GM12878 (cell line): ENCODE measurements at regions not wholly inside any gene's neighbourhood (a gene's known extent, or its start where the extent isn't known, plus 50 kb on each side); places are given as distances from the start of the nearest gene placed in this dataset.

Source experiments
- ATAC-seq: fragments of 200-7000 bp; cut with Tn5 transposase; 3 replicates; pipeline ENCODE4 v1.9.1; 2020; ENCODE audit warnings: mild to moderate bottlenecking, moderate library complexity
- BruUV-seq: library from RNA; stranded (reverse); fragments of 400-500 nt; replicated peaks from 2 replicates; lab custom pipeline; 2021; lab: Mats Ljungman, UMichigan
- CTCF ChIA-PET: fragments of 300-600 bp; sonication (Branson Sonifier 250); formaldehyde crosslinking; extraction: SDS; loops from one replicate; lab custom pipeline; 2021; ENCODE audit warnings: inconsistent platforms; lab: Yijun Ruan, JAX
- POLR2A ChIA-PET: fragments of 350-600 bp; formaldehyde crosslinking; extraction: SDS; loops from one replicate; lab custom pipeline; 2021; ENCODE audit warnings: inconsistent platforms; lab: Charles Lee
- RAD21 ChIA-PET: fragments of 300-600 bp; sonication (Branson Sonifier 250); formaldehyde crosslinking; loops from one replicate; lab custom pipeline; 2023; ENCODE audit warnings: antibody characterized with exemption; ENCODE audit not compliant: unreplicated experiment; lab: Charles Lee
- SMC1A ChIA-PET: fragments of 300-600 bp; sonication (Branson Sonifier 250); formaldehyde crosslinking; loops from one replicate; lab custom pipeline; 2023; ENCODE audit not compliant: unreplicated experiment, uncharacterized antibody; lab: Charles Lee
- DNase-seq: peaks from one replicate; pipeline ENCODE4 v3.0.0-alpha.2; 2011; ENCODE audit warnings: low read depth, low spot score
- FAIRE-seq: peaks from 3 replicates; lab custom pipeline; 2011; peaks lifted over from hg19 to GRCh38; lab: Jason Lieb, UNC
- H2AFZ ChIP-seq: 2 replicates; pipeline ENCODE4 v1.6.0; 2011; ENCODE audit warnings: low read depth, low read length, control low read depth; ENCODE audit not compliant: control insufficient read depth
- H3K27ac ChIP-seq: 2 replicates; pipeline ENCODE4 v1.5.1; 2011; ENCODE audit warnings: control low read depth; ENCODE audit not compliant: control insufficient read depth, insufficient read depth
- H3K27me3 ChIP-seq, 2 experiments: replicated peaks in 1 of 2; 2 replicates each; pipeline versions ENCODE4 v1.6.0 to v1.6.1; 2011; ENCODE audit warnings: low read length in 1 of 2; ENCODE audit not compliant: control insufficient read depth in 2 of 2, insufficient read depth in 2 of 2
- H3K36me3 ChIP-seq, 2 experiments: 2 replicates each; pipeline ENCODE4 v1.5.1; 2011; ENCODE audit warnings: low read length in 1 of 2; ENCODE audit not compliant: control insufficient read depth in 2 of 2, insufficient read depth in 2 of 2
- H3K4me1 ChIP-seq: 2 replicates; pipeline ENCODE4 v1.6.1; 2011; ENCODE audit warnings: mild to moderate bottlenecking, low read length, moderate library complexity, mixed read lengths; ENCODE audit not compliant: control insufficient read depth, insufficient read depth
- H3K4me2 ChIP-seq: 2 replicates; pipeline ENCODE4 v1.6.0; 2011; ENCODE audit warnings: control low read depth; ENCODE audit not compliant: control insufficient read depth, insufficient read depth
- H3K4me3 ChIP-seq: fragments of 200-600 bp; sonication (generic); 2 replicates; pipeline ENCODE4 v1.5.1; 2016
- H3K79me2 ChIP-seq: 2 replicates; pipeline ENCODE4 v1.6.0; 2011; ENCODE audit warnings: low read length; ENCODE audit not compliant: control insufficient read depth, insufficient read depth
- H3K9ac ChIP-seq: 2 replicates; pipeline ENCODE4 v1.8.0; 2011; ENCODE audit warnings: low read length, control low read depth, mixed read lengths; ENCODE audit not compliant: control insufficient read depth, insufficient read depth
- H3K9me3 ChIP-seq: replicated peaks from 3 replicates; pipeline ENCODE4 v1.5.1; 2011; ENCODE audit warnings: mild to moderate bottlenecking, low read length; ENCODE audit not compliant: control insufficient read depth, insufficient read depth
- H4K20me1 ChIP-seq: 2 replicates; pipeline ENCODE4 v1.6.0; 2011; ENCODE audit not compliant: control insufficient read depth, insufficient read depth
- JUND ChIP-seq: IDR thresholded peaks from 2 replicates; pipeline ENCODE4 v1.6.1; 2012; ENCODE audit warnings: low read depth, mild to moderate bottlenecking, low read length, improper control_type of control experiment, moderate library complexity
- SIN3A ChIP-seq: IDR thresholded peaks from 2 replicates; pipeline ENCODE4 v1.6.1; 2012; ENCODE audit warnings: low read depth, low read length, improper control_type of control experiment
- ZNF274 ChIP-seq: IDR thresholded peaks from one replicate; pipeline ENCODE4 v1.8.0; 2011; ENCODE audit not compliant: insufficient read length, insufficient read depth
- WGBS: methylation state at CpG from one replicate; pipeline ENCODE4 v1.1.6; 2016; ENCODE audit warnings: low lambda C conversion rate; ENCODE audit not compliant: insufficient replicate concordance, insufficient coverage; ENCODE audit errors: missing lambda C conversion rate; 5-methylcytosine and 5-hydroxymethylcytosine counted together
- in situ Hi-C: fragments of 300-500 bp; cut with MboI; formaldehyde crosslinking; loops from 9 replicates; pipeline ENCODE4 v1.14.3; 2018; ENCODE audit warnings: mixed read lengths
- intact Hi-C: fragments of 100-400 bp; cut with micrococcal nuclease; formaldehyde crosslinking; loops from one replicate; pipeline ENCODE4 v1.14.2; 2022; ENCODE audit not compliant: unreplicated experiment
- TF ChIP-seq, protein P1 (sequence below): IDR thresholded peaks from 2 replicates; pipeline ENCODE4 v1.6.1; 2012; ENCODE audit warnings: improper control_type of control experiment, low read depth, low read length; ENCODE audit not compliant: insufficient replicate concordance
- TF ChIP-seq, protein P2 (sequence below): fragments of 450-650 bp; IDR thresholded peaks from 2 replicates; pipeline ENCODE4 v1.6.1; 2017; ENCODE audit warnings: borderline replicate concordance

GRCh38 chr11:69385832-69386427, 92.0 kb downstream of the MYEOV start (continued):
- TF ChIP-seq, protein P1, sequence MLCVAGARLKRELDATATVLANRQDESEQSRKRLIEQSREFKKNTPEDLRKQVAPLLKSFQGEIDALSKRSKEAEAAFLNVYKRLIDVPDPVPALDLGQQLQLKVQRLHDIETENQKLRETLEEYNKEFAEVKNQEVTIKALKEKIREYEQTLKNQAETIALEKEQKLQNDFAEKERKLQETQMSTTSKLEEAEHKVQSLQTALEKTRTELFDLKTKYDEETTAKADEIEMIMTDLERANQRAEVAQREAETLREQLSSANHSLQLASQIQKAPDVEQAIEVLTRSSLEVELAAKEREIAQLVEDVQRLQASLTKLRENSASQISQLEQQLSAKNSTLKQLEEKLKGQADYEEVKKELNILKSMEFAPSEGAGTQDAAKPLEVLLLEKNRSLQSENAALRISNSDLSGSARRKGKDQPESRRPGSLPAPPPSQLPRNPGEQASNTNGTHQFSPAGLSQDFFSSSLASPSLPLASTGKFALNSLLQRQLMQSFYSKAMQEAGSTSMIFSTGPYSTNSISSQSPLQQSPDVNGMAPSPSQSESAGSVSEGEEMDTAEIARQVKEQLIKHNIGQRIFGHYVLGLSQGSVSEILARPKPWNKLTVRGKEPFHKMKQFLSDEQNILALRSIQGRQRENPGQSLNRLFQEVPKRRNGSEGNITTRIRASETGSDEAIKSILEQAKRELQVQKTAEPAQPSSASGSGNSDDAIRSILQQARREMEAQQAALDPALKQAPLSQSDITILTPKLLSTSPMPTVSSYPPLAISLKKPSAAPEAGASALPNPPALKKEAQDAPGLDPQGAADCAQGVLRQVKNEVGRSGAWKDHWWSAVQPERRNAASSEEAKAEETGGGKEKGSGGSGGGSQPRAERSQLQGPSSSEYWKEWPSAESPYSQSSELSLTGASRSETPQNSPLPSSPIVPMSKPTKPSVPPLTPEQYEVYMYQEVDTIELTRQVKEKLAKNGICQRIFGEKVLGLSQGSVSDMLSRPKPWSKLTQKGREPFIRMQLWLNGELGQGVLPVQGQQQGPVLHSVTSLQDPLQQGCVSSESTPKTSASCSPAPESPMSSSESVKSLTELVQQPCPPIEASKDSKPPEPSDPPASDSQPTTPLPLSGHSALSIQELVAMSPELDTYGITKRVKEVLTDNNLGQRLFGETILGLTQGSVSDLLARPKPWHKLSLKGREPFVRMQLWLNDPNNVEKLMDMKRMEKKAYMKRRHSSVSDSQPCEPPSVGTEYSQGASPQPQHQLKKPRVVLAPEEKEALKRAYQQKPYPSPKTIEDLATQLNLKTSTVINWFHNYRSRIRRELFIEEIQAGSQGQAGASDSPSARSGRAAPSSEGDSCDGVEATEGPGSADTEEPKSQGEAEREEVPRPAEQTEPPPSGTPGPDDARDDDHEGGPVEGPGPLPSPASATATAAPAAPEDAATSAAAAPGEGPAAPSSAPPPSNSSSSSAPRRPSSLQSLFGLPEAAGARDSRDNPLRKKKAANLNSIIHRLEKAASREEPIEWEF = no peak
- TF ChIP-seq, protein P2, sequence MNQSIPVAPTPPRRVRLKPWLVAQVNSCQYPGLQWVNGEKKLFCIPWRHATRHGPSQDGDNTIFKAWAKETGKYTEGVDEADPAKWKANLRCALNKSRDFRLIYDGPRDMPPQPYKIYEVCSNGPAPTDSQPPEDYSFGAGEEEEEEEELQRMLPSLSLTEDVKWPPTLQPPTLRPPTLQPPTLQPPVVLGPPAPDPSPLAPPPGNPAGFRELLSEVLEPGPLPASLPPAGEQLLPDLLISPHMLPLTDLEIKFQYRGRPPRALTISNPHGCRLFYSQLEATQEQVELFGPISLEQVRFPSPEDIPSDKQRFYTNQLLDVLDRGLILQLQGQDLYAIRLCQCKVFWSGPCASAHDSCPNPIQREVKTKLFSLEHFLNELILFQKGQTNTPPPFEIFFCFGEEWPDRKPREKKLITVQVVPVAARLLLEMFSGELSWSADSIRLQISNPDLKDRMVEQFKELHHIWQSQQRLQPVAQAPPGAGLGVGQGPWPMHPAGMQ = no peak
- TF ChIP-seq, all 136 proteins: peak for 0

GRCh38 chr11:69386594-69387408, 92.8 kb downstream of the MYEOV start:
- ChIA-PET SMC1A (interaction anchor here (0.7 kb wide), 1 partner anchor 1604 kb away, joined by 3 read pairs; no protein-coding TSS in a partner anchor), CTCF (no interaction called here), RAD21 (no interaction called here), POLR2A (no interaction called here)
- in situ Hi-C loops = no loop called here
- Histone ChIP-seq H3K4me2 (no peak overlapping the region), H3K4me3 (no peak overlapping the region), H3K79me2 (no peaks in the 10 kb centered on the region), H3K9ac (no peak overlapping the region), H3K36me3 (no peaks in the 10 kb centered on the region), H4K20me1 (no peaks in the 10 kb centered on the region), H3K4me1 (no peaks in the 10 kb centered on the region), H2AFZ (no peak overlapping the region), H3K9me3 (peaks cover 9% of the 10 kb centered on the region; the same call in 2 of the 3 replicates), H3K27ac (no peak overlapping the region), H3K27me3 (no peaks in the 10 kb centered on the region)
- no TSS peak for BruUV-seq
- no peak for DNase-seq
- FAIRE-seq = no peak
- ATAC-seq = no peak
- intact Hi-C loops = no loop called here
- WGBS = 63% methylated on average over 8 of the region's 8 CpGs
- no peak for TF ChIP-seq ZNF274
- TF ChIP-seq, protein P1 = no peak
- TF ChIP-seq SIN3A = no peak
- no peak for TF ChIP-seq JUND
